Tibial nerve (tissue), 4 donors: ENCODE measurements at regions not wholly inside any gene's neighbourhood (a gene's known extent, or its start where the extent isn't known, plus 50 kb on each side); places are given as distances from the start of the nearest gene placed in this dataset.

Experiments
- DNase-seq, 2 donors: peaks; one replicate each; pipeline ENCODE4 v3.0.0-alpha.2; 2019; ENCODE audit warnings: low spot score in 2 of 2
- H3K27ac ChIP-seq, 4 donors: fragments of 200-600 bp; sonication (generic) in 3 of 4; one replicate each; pipeline ENCODE4 v1.5.1; 2017 to 2019; ENCODE audit warnings: mild to moderate bottlenecking in 1 of 4
- H3K27me3 ChIP-seq, 2 donors: fragments of 200-600 bp; sonication (generic) in 1 of 2; one replicate each; pipeline versions ENCODE4 v1.5.1 to v1.6.0; 2017 to 2019
- H3K36me3 ChIP-seq, 3 donors: fragments of 200-600 bp; sonication (generic); one replicate each; pipeline ENCODE4 v1.5.1; 2018 to 2019
- H3K4me1 ChIP-seq, 4 donors: fragments of 200-600 bp; sonication (generic) in 3 of 4; one replicate each; pipeline ENCODE4 v1.5.1; 2017 to 2019
- H3K4me3 ChIP-seq, 4 donors: fragments of 200-600 bp; sonication (generic) in 3 of 4; one replicate each; pipeline ENCODE4 v1.5.1; 2017 to 2019; ENCODE audit warnings: mild to moderate bottlenecking in 1 of 4, moderate library complexity in 1 of 4
- H3K9me3 ChIP-seq, 4 donors: fragments of 200-600 bp; sonication (generic) in 3 of 4; one replicate each; pipeline ENCODE4 v1.5.1; 2017 to 2019
- EP300 ChIP-seq, 2 donors: sonication (generic); formaldehyde crosslinking; IDR thresholded peaks; one replicate each; pipeline ENCODE4 v1.6.1; 2017; ENCODE audit warnings: antibody characterized with exemption in 2 of 2, mild to moderate bottlenecking in 1 of 2
- POLR2A ChIP-seq, 2 donors: fragments of 450-650 bp; IDR thresholded peaks; one replicate each; pipeline ENCODE4 v1.6.1; 2017; ENCODE audit warnings: antibody characterized with exemption in 2 of 2, mild to moderate bottlenecking in 2 of 2, moderate library complexity in 2 of 2
- WGBS, 2 donors: methylation state at CpG; one replicate each; pipeline ENCODE4 v1.1.5; 2018; 5-methylcytosine and 5-hydroxymethylcytosine counted together
- TF ChIP-seq, protein P1 (sequence below), 5 experiments: fragments of 200-600 bp in 3 of 5; fragments of 450-650 bp in 2 of 5; sonication (generic) in 3 of 5; IDR thresholded peaks; one replicate each; pipeline ENCODE4 v1.5.1; 2016 to 2019; ENCODE audit warnings: antibody characterized with exemption in 5 of 5, mild to moderate bottlenecking in 3 of 5, moderate library complexity in 2 of 5

DNA sequence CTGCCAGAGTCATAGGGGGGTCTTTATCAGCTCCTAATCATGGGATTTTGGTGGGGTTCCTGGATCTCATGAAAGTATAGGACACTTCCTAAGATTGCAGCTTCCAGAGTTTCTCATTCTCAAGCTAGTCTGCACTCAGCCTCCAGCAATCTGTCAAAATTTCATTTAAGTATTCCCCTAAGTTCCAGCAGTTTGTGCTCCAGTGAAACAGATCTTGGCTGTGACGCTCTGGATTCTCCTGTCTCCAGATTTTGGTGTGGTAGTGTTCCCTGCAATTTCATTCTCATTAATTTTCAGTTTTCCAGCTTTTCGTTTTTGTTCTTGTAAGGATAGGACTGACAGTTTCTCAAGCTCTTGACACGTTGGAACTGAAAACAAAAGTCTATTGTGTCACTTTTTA lies 908.9 kb upstream of the MIR17HG start:
- H3K36me3 ChIP-seq = no peaks in the 10 kb centered on the region
- H3K27ac ChIP-seq = no peak overlapping the region
- no peaks in the 10 kb centered on the region for H3K4me1 ChIP-seq
- TF ChIP-seq, protein P1, sequence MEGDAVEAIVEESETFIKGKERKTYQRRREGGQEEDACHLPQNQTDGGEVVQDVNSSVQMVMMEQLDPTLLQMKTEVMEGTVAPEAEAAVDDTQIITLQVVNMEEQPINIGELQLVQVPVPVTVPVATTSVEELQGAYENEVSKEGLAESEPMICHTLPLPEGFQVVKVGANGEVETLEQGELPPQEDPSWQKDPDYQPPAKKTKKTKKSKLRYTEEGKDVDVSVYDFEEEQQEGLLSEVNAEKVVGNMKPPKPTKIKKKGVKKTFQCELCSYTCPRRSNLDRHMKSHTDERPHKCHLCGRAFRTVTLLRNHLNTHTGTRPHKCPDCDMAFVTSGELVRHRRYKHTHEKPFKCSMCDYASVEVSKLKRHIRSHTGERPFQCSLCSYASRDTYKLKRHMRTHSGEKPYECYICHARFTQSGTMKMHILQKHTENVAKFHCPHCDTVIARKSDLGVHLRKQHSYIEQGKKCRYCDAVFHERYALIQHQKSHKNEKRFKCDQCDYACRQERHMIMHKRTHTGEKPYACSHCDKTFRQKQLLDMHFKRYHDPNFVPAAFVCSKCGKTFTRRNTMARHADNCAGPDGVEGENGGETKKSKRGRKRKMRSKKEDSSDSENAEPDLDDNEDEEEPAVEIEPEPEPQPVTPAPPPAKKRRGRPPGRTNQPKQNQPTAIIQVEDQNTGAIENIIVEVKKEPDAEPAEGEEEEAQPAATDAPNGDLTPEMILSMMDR (IDR thresholded peaks at IDR 0.05) = no peak
- no peak for TF ChIP-seq POLR2A (IDR thresholded peaks at IDR 0.05)
- TF ChIP-seq EP300 (IDR thresholded peaks at IDR 0.05) = no peak
- no peak overlapping the region for H3K4me3 ChIP-seq
- no peaks in the 10 kb centered on the region for H3K9me3 ChIP-seq
- DNase-seq = no peak
- no peaks in the 10 kb centered on the region for H3K27me3 ChIP-seq
- 43 to 54% methylated on average over 3 of the region's 3 CpGs for WGBS, 2 donors

DNA sequence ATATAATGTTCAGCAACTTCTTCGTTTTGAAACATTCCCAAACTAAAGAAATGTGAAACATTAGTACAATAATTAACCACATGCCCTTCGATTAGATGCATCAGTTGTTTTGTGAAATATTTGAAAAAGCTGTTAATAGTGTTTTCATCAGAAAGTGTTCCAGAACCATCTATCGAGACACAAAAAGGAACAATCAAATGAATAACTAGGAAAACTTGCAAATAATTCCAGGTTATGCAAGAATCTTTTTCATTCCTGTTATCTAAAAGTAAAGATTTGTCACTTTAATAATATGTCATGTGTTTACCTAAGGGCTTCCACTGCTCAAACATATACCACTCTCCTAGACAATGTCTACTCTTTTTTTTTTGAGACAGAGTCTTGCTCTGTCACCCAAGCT lies 904.2 kb upstream of the MIR17HG start:
- no peak for TF ChIP-seq POLR2A (IDR thresholded peaks at IDR 0.05)
- TF ChIP-seq, protein P1 (IDR thresholded peaks at IDR 0.05) = no peak
- WGBS, 2 donors = 83 to 85% methylated on average over 3 of the region's 3 CpGs

DNA sequence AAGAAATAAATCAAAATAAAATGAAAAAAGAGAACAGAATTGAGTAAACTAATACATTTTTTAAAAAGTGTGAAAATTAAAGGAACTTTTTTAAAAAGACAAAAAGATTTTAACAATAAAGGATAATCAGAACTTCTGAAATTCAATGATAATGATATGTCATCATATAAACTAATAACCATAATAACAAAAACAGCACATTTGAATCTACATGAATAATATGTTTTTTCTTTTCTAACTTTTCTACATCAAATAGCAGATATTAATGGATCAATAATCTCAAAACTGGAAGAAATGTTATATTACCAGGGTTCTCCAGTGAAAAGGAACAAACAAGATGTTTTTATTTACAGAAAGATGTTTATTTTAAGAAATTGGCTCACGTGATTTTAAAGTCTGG lies 903.3 kb upstream of the MIR17HG start:
- 82 to 93% methylated on average over 1 of the region's 1 CpG for WGBS, 2 donors
- no peak overlapping the region for H3K27ac ChIP-seq
- H3K36me3 ChIP-seq = no peaks in the 10 kb centered on the region
- H3K4me3 ChIP-seq = no peak overlapping the region
- H3K9me3 ChIP-seq = no peaks in the 10 kb centered on the region
- no peak for DNase-seq
- TF ChIP-seq, protein P1 (IDR thresholded peaks at IDR 0.05) = no peak
- no peak for TF ChIP-seq POLR2A (IDR thresholded peaks at IDR 0.05)
- TF ChIP-seq EP300 (IDR thresholded peaks at IDR 0.05) = no peak
- H3K27me3 ChIP-seq = no peaks in the 10 kb centered on the region
- H3K4me1 ChIP-seq = peaks cover 0 to 14% (median 2%) of the 10 kb centered on the region in 4 donors

More for the DNA sequence above, 904.2 kb upstream of the MIR17HG start:
- H3K27ac ChIP-seq = no peak overlapping the region
- no peak for DNase-seq
- H3K4me3 ChIP-seq = no peak overlapping the region
- no peaks in the 10 kb centered on the region for H3K9me3 ChIP-seq
- H3K4me1 ChIP-seq = peaks cover 0 to 14% (median 0%) of the 10 kb centered on the region in 4 donors
- H3K27me3 ChIP-seq = no peaks in the 10 kb centered on the region
- no peaks in the 10 kb centered on the region for H3K36me3 ChIP-seq

DNA sequence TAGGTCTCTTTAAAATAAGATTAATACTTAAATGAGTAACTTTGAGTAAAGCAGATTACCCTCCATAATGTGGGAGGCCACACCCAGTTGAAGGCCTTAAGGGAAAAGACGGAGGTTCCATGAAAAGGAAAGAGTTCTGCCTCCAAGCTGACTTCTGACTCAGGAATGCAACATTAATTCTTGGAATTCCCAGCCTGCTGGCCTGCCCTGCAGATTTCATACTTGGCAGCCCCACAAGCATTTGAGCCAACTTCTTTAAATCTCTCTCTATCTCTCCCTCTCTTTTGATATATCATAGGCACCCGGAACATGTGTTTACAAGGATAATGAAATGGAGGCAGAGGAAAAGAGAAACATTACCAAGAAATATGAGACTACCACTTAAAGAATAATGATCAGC lies 902.3 kb upstream of the MIR17HG start:
- peaks cover 0 to 14% (median 2%) of the 10 kb centered on the region in 4 donors for H3K4me1 ChIP-seq
- H3K36me3 ChIP-seq = no peaks in the 10 kb centered on the region
- H3K27ac ChIP-seq = no peak overlapping the region
- 15 to 20% methylated on average over 2 of the region's 2 CpGs for WGBS, 2 donors
- no peaks in the 10 kb centered on the region for H3K27me3 ChIP-seq
- H3K9me3 ChIP-seq = no peaks in the 10 kb centered on the region
- no peak overlapping the region for H3K4me3 ChIP-seq
- TF ChIP-seq, protein P1 (IDR thresholded peaks at IDR 0.05) = no peak
- TF ChIP-seq EP300 (IDR thresholded peaks at IDR 0.05) = peak in 1 of 2 donors; percentile 12
- no peak for DNase-seq

DNA sequence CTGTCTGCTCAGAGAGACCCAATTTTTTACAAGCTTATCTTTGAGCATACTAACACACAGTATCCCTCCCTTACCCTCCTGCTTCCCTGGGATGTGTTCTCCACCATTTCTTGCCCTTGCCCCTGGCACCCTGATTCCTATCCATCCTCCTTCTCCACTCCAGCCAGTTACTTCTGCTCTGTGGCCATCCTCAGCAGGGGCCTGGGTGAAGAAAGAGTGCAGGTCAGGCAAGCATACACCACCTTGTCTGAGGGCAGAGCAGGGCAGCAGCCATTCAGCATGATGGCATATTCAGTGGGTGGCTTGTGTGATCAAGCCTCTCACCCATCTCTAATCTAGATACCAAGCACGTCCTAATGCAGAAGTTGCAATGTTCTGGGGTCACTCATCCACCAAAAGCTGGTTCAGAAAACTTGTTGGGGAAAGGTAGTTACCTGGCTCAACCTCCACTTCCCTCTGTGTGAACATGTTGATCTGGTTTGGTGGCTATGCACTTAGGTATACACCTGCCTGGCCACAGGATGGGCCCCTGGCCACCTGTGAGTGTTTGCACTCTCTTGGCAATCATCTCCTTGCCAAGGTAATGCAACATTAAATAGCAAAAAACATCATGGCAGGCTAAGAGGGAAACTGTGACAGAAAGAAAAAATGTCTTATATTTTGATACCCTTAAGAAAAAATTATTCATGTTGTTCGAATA lies 900.3 kb upstream of the MIR17HG start:
- H3K9me3 ChIP-seq = no peaks in the 10 kb centered on the region
- 90 to 99% methylated on average over 2 of the region's 2 CpGs for WGBS, 2 donors
- TF ChIP-seq EP300 (IDR thresholded peaks at IDR 0.05) (no peak), POLR2A (IDR thresholded peaks at IDR 0.05) (no peak)
- TF ChIP-seq, protein P1 (IDR thresholded peaks at IDR 0.05) = no peak
- H3K27ac ChIP-seq = no peak overlapping the region
- DNase-seq = no peak
- H3K4me3 ChIP-seq = no peak overlapping the region
- H3K4me1 ChIP-seq = peaks cover 0 to 14% (median 2%) of the 10 kb centered on the region in 4 donors
- no peaks in the 10 kb centered on the region for H3K27me3 ChIP-seq
- H3K36me3 ChIP-seq = no peaks in the 10 kb centered on the region
